HG02970 (cell line): ENCODE measurements at regions not wholly inside any gene's neighbourhood (a gene's known extent, or its start where the extent isn't known, plus 50 kb on each side); places are given as distances from the start of the nearest gene placed in this dataset.
"Not testable (repeated sequence)": the region's sequence is repeated elsewhere in the genome, so short reads cannot be mapped to it uniquely, and the experiment has no call there.

Experiments used
- ATAC-seq: cut with Tn5 transposase; IDR thresholded peaks from one replicate; pipeline ENCODE4 v1.9.1; 2021; ENCODE audit warnings: mild to moderate bottlenecking, moderate library complexity, moderate number of reproducible peaks; ENCODE audit not compliant: unreplicated experiment, low FRiP score

DNA sequence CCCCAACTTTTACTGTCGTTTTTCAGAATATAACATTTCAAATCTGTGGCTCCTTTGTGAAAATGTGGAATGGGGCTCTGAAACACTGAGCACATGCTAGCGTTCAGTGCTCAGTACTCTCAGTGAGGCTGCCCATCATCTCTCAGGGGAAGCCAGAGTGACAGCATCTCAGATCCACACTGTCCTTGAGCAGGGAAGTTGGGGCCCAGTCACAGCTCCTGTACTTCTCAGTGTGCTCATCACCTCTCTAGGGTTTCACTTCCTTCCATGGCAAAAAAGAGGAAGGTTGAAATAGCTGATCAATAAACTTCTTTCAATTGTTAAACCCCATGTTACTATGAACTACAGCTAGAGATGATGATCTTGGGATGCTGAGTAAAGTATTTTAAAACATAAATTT, 565.9 kb upstream of the SPRY2 start:
- no peak for ATAC-seq

DNA sequence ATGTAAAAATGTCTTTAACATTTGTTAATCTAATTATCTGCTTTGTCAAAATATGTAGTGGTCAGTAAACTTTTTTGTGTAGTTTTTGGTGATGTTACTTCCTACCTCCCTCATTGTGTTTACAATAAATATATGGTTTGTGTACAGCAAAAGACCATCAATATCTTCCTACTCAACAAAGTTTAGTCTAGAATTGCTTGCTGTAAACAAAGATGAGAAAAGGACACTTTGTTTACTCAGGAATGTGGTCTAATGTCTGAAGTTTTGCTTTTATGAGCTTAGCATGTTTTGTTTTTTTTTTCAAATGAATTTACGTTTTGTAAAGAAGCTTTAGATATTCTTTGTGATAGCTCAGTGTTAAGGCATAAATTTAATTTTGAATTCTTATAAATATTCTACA, 563.5 kb upstream of the SPRY2 start:
- no peak for ATAC-seq

DNA sequence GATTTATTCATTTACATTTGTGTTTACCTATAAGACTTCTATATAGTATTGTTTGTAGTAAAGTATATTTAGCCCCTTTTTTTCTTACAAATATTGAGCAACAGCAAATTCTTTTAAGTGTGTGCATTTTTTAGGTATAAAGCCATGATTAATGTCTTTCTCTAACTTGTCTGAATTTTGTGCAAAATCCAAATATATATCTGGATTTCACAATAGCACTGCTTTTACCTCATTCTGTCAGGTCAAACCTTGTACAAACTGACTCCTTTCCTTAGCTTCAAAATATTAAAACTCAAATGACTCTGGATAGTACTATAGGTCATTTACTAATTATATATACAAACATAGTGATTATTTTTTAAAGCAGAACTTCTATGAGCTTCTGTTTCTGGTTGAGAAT, 563.0 kb upstream of the SPRY2 start:
- no peak for ATAC-seq

DNA sequence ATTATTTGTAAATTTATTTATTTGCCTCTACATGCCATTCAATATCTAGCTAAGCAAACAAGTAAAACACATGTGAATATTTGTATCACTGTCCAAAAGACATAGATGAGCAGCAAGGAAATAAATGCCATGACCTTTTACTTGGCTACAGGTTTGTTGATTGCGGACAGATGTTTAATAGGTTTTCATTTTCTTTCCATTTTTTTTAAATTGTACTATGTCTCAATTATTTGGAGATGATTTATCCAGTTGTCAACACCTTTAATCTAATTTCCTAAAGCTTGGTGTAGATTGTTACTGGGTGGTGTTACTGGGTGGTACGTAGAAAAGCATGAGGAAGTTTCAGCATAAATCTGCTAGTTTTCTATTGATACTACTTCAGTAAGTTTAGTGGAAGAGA, 560.6 kb upstream of the SPRY2 start:
- ATAC-seq = no peak

- no peak for ATAC-seq
Observed at GRCh38 chr13:80901111-80901510, 560.2 kb upstream of the SPRY2 start.

DNA sequence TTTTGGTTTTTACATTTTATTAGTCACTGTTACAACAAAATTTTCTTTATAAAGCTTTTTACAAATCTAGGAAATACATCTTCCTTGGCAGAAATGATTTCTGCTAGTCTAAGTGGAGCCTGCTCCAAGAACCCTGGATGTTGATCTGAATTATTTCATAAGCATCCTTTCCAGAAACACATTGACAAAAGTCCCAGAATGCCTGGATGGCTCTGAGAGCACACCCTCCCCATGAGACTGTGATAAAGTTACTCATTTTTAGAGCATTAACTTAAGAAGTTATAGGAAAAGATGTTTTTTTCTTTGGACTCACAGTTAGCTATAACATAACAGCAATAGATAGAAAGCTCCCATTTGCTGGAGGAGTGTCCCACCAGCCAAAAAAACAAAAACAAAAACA, 559.6 kb upstream of the SPRY2 start:
- no peak for ATAC-seq

- not testable (repeated sequence) for ATAC-seq
Observed at GRCh38 chr13:80897641-80898040, 556.7 kb upstream of the SPRY2 start.

- ATAC-seq = no peak
Observed at GRCh38 chr13:80894917-80895316, 554.0 kb upstream of the SPRY2 start.

DNA sequence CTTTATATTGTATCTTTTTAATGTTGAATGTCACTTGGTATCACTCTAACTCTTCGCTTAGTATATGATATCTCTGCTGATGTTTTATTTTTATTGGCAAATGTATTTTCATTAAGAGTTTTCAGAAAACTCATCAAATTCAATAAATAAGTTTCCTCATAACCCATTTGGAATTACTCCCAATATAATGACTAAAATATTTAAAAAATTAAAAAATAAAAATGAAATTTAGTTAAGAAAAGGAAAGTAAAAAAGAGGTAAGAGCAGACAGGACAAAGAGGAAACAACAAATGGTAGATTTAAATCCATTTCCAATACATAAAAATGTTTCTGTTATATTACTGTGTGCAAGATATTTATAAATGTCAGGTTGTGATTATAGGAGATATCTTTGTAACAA, 548.9 kb upstream of the SPRY2 start:
- ATAC-seq = no peak

DNA sequence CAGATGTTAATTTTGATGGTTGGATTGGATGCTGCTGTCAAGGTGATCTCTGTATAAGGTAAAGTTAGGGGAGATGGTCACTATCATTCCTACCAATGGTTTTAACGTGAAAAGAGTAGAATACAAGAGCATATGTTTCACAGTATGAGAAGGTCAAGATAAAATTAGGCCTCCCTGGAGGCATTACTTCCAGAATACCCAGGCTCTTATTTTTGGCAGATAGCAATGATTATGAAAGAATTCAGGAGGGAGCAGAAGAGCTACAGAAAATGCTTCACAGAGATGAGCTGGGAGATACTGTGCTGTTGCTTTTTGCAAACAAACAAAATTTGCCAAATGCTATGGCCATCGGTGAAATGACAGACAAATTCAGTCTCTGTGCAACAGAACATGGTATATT, 547.5 kb upstream of the SPRY2 start:
- no peak for ATAC-seq

DNA sequence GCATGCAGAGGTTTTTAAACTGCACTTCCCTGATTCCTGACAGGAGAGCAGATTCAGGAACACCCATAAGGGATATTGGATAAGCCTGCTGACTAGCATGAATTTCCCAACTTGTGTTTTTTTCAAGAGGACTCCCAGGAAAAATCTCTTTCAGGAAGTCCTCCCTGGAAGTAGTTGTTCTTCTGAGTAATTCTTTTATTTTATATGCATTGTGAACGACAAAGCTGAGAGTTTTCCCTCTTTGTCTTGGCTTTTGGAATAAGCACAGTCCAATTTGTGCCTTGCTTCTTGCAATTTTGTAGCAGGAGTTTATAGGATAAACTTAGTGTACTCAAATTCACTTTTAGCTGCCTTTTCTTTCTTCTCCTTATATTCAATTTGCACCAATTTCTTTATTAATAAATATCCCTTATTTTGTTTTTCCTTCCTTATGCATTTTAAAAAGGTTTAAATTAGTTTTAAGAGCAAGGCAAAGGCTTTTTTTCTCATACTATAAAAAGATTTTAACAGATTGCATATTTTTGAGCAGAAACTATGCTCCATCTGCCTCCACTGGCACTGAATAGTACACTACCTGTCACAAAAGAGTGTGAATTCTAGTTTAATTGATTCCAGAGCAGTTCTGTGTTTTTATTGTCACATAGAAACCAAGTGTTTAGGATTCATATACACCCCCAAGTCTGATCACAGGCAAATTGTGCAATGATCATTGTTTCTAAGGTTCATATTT, 543.3 kb upstream of the SPRY2 start:
- no peak for ATAC-seq

DNA sequence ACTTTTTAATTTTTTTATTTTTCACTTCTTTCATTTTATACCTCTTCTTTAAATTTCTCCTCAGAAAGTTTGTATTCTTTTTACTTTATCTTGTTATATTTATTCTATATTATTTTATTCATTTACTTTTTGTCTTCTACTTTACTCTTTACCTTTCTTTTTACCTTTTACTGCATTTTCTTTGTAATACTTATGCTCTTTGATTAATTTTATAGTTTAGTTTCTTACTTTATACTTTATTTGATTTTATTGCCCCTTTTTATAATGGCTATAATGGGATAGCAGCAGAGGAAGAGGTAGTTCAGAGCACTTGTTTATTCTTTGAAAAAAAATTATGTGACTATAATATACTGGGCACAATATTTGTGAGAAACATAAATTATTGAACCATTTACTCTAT, 542.6 kb upstream of the SPRY2 start:
- no peak for ATAC-seq

GRCh38 chr13:80881942-80882445, 541.1 kb upstream of the SPRY2 start:
- no peak for ATAC-seq

GRCh38 chr13:80881495-80881894, 540.6 kb upstream of the SPRY2 start:
- ATAC-seq = no peak

DNA sequence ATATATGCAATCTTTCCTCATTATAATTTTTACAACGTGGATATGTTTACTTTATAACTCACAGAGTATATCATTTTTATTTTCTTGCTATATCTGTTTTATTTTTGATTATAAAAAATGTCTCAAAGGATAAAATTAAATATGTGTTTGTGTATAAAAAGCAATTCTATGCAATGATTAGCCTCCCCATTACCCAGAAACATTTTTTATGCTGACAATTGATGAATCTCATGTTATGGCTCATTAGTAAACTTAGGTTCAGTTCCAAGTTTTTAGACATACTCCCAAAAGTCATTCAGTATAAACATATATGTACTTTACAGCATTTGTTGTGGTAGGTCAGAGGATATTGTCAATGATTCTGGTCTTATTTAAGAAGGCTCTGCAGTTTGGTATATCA, 540.1 kb upstream of the SPRY2 start:
- no peak for ATAC-seq

DNA sequence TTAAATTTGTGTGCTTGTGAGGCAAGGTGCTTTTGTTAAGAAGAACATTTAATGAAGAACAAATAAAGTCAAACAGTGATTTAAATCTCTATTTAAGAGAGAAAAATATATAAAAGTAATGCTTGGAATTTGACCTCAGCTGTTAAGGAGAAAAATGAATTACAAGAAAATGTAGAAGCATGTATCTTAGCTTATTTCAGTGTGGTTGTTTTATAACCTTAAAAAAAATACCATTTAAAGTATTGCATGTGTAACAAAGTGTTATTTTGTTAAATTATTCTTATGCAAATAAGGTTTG, 537.0 kb upstream of the SPRY2 start:
- no peak for ATAC-seq

DNA sequence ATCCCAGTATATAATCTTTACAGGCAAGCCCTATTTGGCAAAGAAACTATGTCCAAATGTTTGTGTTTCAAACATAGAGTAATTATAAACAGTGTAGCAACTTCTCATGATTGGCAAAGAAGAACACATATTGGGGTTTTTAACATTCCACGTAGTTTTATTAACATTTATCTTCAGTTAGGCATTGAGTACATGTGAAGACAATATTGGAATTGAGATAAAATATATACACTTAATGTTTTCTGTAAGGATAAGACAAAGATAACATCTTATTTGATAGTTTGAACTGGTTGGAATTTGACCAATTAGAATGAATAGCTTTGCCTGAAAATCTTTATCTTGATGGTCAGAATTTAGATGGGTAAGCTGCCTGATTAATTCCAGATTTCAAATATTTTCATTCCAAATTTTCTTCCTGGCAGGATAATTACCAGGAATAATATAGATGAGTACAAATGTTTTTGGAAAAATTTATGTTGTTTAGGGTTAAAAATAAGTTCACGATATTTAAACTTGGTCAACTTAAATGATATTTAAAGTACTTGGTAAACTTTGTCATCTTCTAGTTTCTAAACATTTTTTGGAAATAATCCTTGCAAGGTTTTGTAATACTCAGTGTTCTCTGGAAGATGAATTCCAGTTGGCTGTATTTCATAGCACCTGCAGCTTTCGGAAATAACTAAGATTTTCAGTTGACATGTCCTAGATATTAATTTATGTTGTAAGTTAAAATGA, 536.5 kb upstream of the SPRY2 start:
- no peak for ATAC-seq

DNA sequence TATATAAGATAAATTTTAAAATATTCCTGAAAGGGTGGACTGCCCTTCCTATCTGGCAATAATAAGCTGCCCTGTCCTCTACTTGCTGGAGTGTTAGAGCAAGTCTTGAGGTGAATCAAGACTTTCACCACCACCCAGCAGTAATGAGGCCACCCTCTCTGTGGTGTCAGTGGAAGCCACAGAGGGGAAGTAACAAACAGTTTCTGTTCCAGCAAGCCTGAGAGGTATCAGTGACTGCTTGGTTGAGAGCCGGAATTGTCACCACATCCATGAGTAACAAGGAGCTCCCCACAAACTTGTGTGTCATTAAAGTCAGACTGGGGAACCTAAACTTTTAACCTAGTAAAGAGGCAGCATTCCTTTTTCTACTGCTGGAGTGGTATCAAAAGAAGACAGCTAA, 532.7 kb upstream of the SPRY2 start:
- ATAC-seq = peak; percentile 96

GRCh38 chr13:80871971-80872370, 531.0 kb upstream of the SPRY2 start:
- ATAC-seq = not testable (repeated sequence)

DNA sequence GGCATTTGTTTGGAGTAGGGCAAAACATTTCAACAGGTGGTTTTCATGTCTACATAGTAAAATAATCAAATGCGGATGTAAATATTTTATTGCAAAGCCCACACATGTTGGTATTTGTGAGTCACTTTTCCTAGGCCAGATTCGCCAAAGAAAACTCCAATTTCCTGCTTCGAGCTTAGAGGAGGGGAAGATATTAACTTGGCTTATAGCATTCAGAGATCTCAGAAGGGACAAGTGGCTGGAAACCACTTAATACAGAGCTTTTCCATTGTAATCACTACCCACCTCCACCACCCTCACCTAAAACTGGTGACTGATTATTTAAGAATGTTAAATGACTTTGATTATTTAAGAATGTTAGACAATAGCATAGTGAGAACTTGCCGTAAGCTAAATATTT, 530.6 kb upstream of the SPRY2 start:
- no peak for ATAC-seq

- ATAC-seq = no peak
Observed at GRCh38 chr13:80870186-80870585, 529.3 kb upstream of the SPRY2 start.

- ATAC-seq = no peak
Observed at GRCh38 chr13:80866921-80867320, 526.0 kb upstream of the SPRY2 start.
